RWPE1 (cell line): ENCODE measurements at regions not wholly inside any gene's neighbourhood (a gene's known extent, or its start where the extent isn't known, plus 50 kb on each side); places are given as distances from the start of the nearest gene placed in this dataset.

Experiments used
- CTCF ChIA-PET: fragments of 350-600 bp; sonication (Branson Sonifier 250); formaldehyde crosslinking; extraction: SDS; loops from one replicate; lab custom pipeline; 2021; lab: Yijun Ruan, JAX
- POLR2A ChIA-PET: fragments of 400-600 bp; formaldehyde crosslinking; extraction: SDS; loops from one replicate; lab custom pipeline; 2020; ENCODE audit warnings: antibody characterized with exemption; ENCODE audit not compliant: low non-redundant PET; lab: Yijun Ruan, JAX
- DNase-seq: peaks from one replicate; pipeline ENCODE4 v3.0.0; 2012; ENCODE audit warnings: low spot score
- H3K27ac ChIP-seq: fragments of 450-650 bp; 2 replicates; pipeline ENCODE4 v1.5.1; 2017
- CTCF ChIP-seq: fragments of 450-650 bp; conservative IDR thresholded peaks from 2 replicates; pipeline ENCODE4 v1.5.1; 2017; ENCODE audit warnings: low read depth, mild to moderate bottlenecking

- ChIA-PET CTCF (no interaction called here), POLR2A (no interaction called here)
- no peak for TF ChIP-seq CTCF
- DNase-seq, result no peak
- no peak overlapping the region for H3K27ac ChIP-seq
Observed at GRCh38 chr11:91835051-91835560, 389.5 kb upstream of the FAT3 start.

GRCh38 chr11:91828901-91829300 lies 395.7 kb upstream of the FAT3 start:
- DNase-seq, result no peak
- CTCF ChIA-PET, result no interaction called here
- POLR2A ChIA-PET, result no interaction called here
- no peak for TF ChIP-seq CTCF
- no peak overlapping the region for H3K27ac ChIP-seq

DNA sequence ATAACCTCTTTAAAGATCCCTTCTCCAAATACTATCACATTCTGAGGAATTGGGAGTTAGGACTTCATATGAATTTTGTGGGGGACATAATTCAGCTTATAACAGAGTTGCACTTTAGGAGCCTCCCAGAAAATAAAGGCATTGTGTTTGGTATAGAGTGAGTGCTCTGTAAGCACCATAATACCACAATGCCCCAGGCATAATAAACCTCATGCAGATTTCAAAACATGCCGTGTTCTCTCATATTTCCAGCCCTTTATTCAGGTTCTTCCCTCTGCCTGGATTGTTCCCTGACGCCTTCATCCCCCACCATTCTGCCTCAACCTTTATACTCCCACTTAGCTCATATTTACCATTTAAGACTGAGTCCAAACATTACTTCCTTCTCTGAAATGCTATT lies 398.8 kb upstream of the FAT3 start:
- POLR2A ChIA-PET, result no interaction called here
- no peak for TF ChIP-seq CTCF

GRCh38 chr11:91823252-91823830 lies 401.3 kb upstream of the FAT3 start:
- ChIA-PET CTCF (no interaction called here), POLR2A (no interaction called here)
- no peak for TF ChIP-seq CTCF
- DNase-seq, result no peak
- no peak overlapping the region for H3K27ac ChIP-seq

More for the DNA sequence above, 398.8 kb upstream of the FAT3 start:
- CTCF ChIA-PET, result no interaction called here
- DNase-seq, result no peak
- H3K27ac ChIP-seq, result no peak overlapping the region

DNA sequence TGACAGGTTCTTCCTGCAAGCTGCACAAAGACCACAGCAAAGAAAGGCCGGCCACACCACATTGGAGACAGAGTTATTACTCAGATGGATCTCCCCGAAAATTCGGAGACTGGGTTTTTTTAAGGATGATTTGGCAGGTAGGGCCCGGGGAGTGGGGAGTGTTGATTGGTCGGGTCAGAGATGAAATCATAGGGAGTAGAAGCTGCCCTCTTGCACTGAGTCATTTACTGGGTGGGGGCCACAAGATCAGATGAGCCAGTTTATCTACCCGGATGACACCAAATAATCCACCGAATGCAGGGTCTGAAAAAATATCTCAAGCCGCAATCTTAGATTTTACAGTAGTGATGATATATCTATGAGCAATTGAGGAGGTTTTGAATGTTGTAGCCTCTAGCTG lies 401.8 kb upstream of the FAT3 start:
- no peak for TF ChIP-seq CTCF
- POLR2A ChIA-PET, result no interaction called here
- no peak overlapping the region for H3K27ac ChIP-seq
- no peak for DNase-seq
- CTCF ChIA-PET, result no interaction called here

DNA sequence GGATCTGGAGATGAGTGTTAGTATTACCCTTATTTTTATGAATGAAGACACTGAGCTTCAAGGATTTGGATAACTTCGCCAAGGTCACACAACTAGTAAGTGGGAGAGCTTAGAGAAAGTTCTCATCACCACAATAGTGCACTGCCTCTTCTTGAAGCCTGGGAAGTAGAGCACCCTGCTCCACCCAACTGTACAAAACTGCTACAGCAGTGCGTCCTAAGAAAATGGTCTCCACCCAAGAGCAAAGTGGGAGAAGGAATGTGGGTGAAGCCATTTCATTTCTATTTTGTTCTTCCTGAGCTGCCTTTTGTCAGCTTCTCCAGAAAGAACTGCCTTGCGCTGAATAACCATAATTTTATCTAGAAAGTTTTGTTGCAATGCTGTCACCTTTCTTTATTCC lies 403.9 kb upstream of the FAT3 start:
- ChIA-PET CTCF (no interaction called here), POLR2A (no interaction called here)
- TF ChIP-seq CTCF, result no peak
- no peak overlapping the region for H3K27ac ChIP-seq
- DNase-seq, result no peak
